Activated CD8-positive, alpha-beta T cell treated with anti-CD3 and anti-CD28 coated beads, Interleukin-2, amount 10 ng/mL, durations not matched to agents 7 days and 5 days (primary cell): ENCODE measurements at regions not wholly inside any gene's neighbourhood (a gene's known extent, or its start where the extent isn't known, plus 50 kb on each side); places are given as distances from the start of the nearest gene placed in this dataset.

Source experiments
- ATAC-seq: fragments of 150-1000 bp; cut with Tn5 transposase; one replicate; pipeline ENCODE4 v1.10.0; 2021; ENCODE audit warnings: moderate library complexity
- CTCF ChIA-PET: fragments of 350-600 bp; sonication (Branson Sonifier 250); formaldehyde crosslinking; loops from one replicate; lab custom pipeline; 2021; ENCODE audit warnings: antibody characterized with exemption; lab: Charles Lee
- POLR2A ChIA-PET: fragments of 350-600 bp; sonication (Branson Sonifier 250); formaldehyde crosslinking; loops from one replicate; lab custom pipeline; 2021; ENCODE audit warnings: antibody characterized with exemption; lab: Charles Lee
- DNase-seq: peaks from one replicate; pipeline ENCODE4 v3.0.0-alpha.2; 2020
- H3K27ac Mint-ChIP-seq: one replicate; pipeline ENCODE4 v1.8.0; 2021; ENCODE audit warnings: mild to moderate bottlenecking, mixed read lengths
- H3K27me3 Mint-ChIP-seq: one replicate; pipeline ENCODE4 v1.8.0; 2021; ENCODE audit warnings: low read depth, mixed read lengths
- H3K36me3 Mint-ChIP-seq: one replicate; pipeline ENCODE4 v1.8.0; 2021; ENCODE audit warnings: low read depth, mixed read lengths
- H3K4me1 Mint-ChIP-seq: one replicate; pipeline ENCODE4 v1.8.0; 2021; ENCODE audit warnings: low read depth, mixed read lengths
- H3K4me3 Mint-ChIP-seq: one replicate; pipeline ENCODE4 v1.8.0; 2021; ENCODE audit warnings: mild to moderate bottlenecking, mixed read lengths
- H3K9me3 Mint-ChIP-seq: one replicate; pipeline ENCODE4 v1.8.0; 2022; ENCODE audit warnings: mixed read lengths; ENCODE audit not compliant: insufficient read depth

DNA sequence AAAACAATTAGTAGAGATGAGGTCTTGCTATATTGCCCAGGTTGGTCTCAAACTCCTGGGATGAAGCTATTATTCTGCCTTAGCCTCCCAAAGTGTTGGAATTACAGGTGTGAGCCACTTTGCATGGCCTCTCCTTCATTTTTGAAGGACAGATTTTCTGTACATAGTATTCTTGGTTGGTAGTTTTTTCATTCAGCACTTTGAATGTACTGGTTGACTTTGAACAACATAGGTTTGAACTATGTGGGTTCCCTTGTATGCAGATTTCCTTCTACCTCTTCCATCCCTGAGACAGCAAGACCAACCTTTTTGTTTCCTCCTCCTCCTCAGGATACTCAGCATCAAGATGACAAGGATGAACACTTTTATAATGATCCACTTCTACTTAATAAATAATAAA lies 436.4 kb downstream of the QKI start:
- Mint-ChIP-seq H3K27ac (no peak overlapping the region), H3K4me3 (no peak overlapping the region), H3K4me1 (no peaks in the 10 kb centered on the region), H3K9me3 (peaks cover 13% of the 10 kb centered on the region), H3K36me3 (no peaks in the 10 kb centered on the region), H3K27me3 (no peaks in the 10 kb centered on the region)
- ChIA-PET POLR2A (no interaction called here), CTCF (no interaction called here)
- ATAC-seq: no peak
- DNase-seq: no peak

GRCh38 chr6:163844761-163845160 lies 430.2 kb downstream of the QKI start:
- peaks cover 14% of the 10 kb centered on the region for H3K9me3 Mint-ChIP-seq
- no peak for ATAC-seq
- no peaks in the 10 kb centered on the region for H3K4me1 Mint-ChIP-seq
- POLR2A ChIA-PET: no interaction called here
- no peak overlapping the region for H3K4me3 Mint-ChIP-seq
- H3K36me3 Mint-ChIP-seq: no peaks in the 10 kb centered on the region
- H3K27ac Mint-ChIP-seq: no peak overlapping the region
- no peaks in the 10 kb centered on the region for H3K27me3 Mint-ChIP-seq
- CTCF ChIA-PET: no interaction called here
- DNase-seq: no peak

DNA sequence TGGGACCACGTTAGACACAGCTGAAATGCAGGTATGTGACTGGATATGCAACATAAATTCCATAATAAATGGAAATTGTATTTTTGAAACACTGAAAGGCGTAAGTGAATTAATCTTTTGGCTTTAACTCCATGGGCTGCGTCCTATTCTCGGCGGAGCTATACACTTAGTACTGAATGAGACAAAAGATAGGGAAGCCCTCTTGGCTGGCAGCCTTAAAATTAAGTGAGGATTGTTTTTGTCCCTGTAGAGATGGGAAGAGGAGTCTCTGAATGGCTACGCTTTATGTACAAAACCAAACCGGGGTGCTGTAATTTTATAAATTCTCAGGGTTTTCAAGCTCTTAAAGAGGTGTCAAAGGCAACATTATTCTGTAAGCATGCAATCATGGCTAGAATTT lies 429.8 kb downstream of the QKI start:
- H3K27me3 Mint-ChIP-seq: no peaks in the 10 kb centered on the region
- peaks cover 14% of the 10 kb centered on the region for H3K9me3 Mint-ChIP-seq
- H3K4me3 Mint-ChIP-seq: no peak overlapping the region
- ChIA-PET CTCF (no interaction called here), POLR2A (no interaction called here)
- no peaks in the 10 kb centered on the region for H3K4me1 Mint-ChIP-seq
- DNase-seq (no peak), ATAC-seq (no peak)
- no peaks in the 10 kb centered on the region for H3K36me3 Mint-ChIP-seq
- H3K27ac Mint-ChIP-seq: no peak overlapping the region

DNA sequence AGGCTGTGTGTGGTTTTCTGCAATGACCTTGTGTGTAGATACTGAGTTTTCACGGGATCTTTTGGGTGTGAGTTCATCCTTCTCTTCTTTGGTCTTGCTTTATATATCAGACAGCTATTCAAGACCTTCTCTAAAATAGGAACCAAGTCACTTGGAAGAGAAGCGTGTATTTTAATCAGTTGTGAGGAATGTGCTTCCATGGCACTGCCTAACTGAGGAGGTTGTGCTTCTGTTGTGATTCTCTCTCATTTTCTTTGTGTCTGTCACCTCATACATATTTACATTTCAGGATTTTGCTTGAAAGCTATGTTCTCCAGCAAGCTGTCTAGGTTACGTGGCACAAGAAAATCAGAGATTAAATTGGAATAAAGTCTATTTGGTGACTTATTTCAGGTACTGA lies 428.7 kb downstream of the QKI start:
- POLR2A ChIA-PET: no interaction called here
- ATAC-seq: no peak

GRCh38 chr6:163842467-163842866 lies 427.9 kb downstream of the QKI start:
- no peak for ATAC-seq
- no peaks in the 10 kb centered on the region for H3K4me1 Mint-ChIP-seq
- DNase-seq: no peak
- ChIA-PET POLR2A (no interaction called here), CTCF (no interaction called here)
- peaks cover 14% of the 10 kb centered on the region for H3K9me3 Mint-ChIP-seq
- H3K27ac Mint-ChIP-seq: no peak overlapping the region
- no peak overlapping the region for H3K4me3 Mint-ChIP-seq
- no peaks in the 10 kb centered on the region for H3K36me3 Mint-ChIP-seq
- H3K27me3 Mint-ChIP-seq: no peaks in the 10 kb centered on the region

More for the DNA sequence above, 428.7 kb downstream of the QKI start:
- H3K4me1 Mint-ChIP-seq: no peaks in the 10 kb centered on the region
- H3K9me3 Mint-ChIP-seq: peaks cover 14% of the 10 kb centered on the region
- H3K27ac Mint-ChIP-seq: no peak overlapping the region
- H3K27me3 Mint-ChIP-seq: no peaks in the 10 kb centered on the region
- H3K36me3 Mint-ChIP-seq: no peaks in the 10 kb centered on the region
- no peak overlapping the region for H3K4me3 Mint-ChIP-seq
- no peak for DNase-seq
- CTCF ChIA-PET: no interaction called here

DNA sequence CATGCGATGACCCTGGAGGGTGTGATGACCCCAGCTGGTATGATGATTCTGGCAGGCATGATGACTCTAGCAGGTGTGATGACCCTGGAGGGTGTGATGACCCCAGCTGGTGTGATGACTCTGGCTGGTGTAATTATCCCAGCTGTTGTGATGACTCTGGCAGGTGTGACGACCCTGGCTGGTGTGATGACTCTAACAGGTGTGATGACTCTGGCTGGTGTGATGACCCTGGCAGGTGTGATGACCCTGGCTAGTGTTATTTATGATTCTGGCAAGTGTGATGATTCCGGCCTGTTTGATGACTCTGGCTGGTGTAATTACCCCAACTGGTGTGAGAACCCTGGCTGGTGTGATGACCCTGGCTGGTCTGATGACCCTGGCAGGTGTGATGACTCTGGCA lies 427.2 kb downstream of the QKI start:
- no peak overlapping the region for H3K4me3 Mint-ChIP-seq
- H3K36me3 Mint-ChIP-seq: no peaks in the 10 kb centered on the region
- H3K4me1 Mint-ChIP-seq: no peaks in the 10 kb centered on the region
- peaks cover 2% of the 10 kb centered on the region for H3K27me3 Mint-ChIP-seq
- no peak for DNase-seq
- no peak for ATAC-seq
- H3K9me3 Mint-ChIP-seq: peaks cover 14% of the 10 kb centered on the region
- CTCF ChIA-PET: no interaction called here
- POLR2A ChIA-PET: interaction anchor here (1.0 kb wide), 1 partner anchor 10 kb away, joined by 3 read pairs; no protein-coding TSS in a partner anchor
- no peak overlapping the region for H3K27ac Mint-ChIP-seq

- Mint-ChIP-seq H3K4me3 (no peak overlapping the region), H3K36me3 (no peaks in the 10 kb centered on the region), H3K27ac (no peak overlapping the region), H3K27me3 (peaks cover 2% of the 10 kb centered on the region), H3K4me1 (no peaks in the 10 kb centered on the region), H3K9me3 (peaks cover 14% of the 10 kb centered on the region)
- DNase-seq: no peak
- ATAC-seq: no peak
- ChIA-PET CTCF (no interaction called here), POLR2A (interaction anchor here (1.0 kb wide), 1 partner anchor 11 kb away, joined by 3 read pairs; no protein-coding TSS in a partner anchor)
Measured at GRCh38 chr6:163841326-163841725, 426.8 kb downstream of the QKI start.

- Mint-ChIP-seq H3K4me1 (no peaks in the 10 kb centered on the region), H3K9me3 (peaks cover 14% of the 10 kb centered on the region), H3K27me3 (peaks cover 2% of the 10 kb centered on the region), H3K36me3 (no peaks in the 10 kb centered on the region), H3K27ac (no peak overlapping the region), H3K4me3 (no peak overlapping the region)
- ATAC-seq (no peak), DNase-seq (no peak)
- POLR2A ChIA-PET: interaction anchor here (1.0 kb wide), 1 partner anchor 11 kb away, joined by 3 read pairs; no protein-coding TSS in a partner anchor
- CTCF ChIA-PET: no interaction called here
Measured at GRCh38 chr6:163840880-163841279, 426.4 kb downstream of the QKI start.

DNA sequence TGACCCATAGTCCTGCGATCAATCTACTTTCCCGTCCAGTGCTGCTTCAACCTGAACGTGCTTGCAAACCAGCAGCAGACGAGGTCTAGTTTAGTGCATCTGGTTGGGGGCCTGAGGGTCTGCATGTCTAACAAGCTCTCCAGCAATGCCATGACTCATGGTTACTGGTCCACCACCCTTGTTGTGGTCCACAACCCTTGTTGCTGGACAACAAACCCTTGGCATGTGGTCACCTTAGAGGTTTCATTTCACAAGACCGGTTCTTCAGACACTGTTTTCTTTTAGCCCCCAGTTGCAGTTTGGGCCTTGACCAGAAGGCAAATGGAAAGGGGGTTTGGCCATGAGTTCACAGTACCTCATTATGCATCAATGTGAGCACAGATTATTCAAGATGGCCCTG lies 424.8 kb downstream of the QKI start:
- ChIA-PET CTCF (no interaction called here), POLR2A (no interaction called here)
- H3K27ac Mint-ChIP-seq: no peak overlapping the region
- DNase-seq (no peak), ATAC-seq (no peak)
- H3K36me3 Mint-ChIP-seq: no peaks in the 10 kb centered on the region
- no peak overlapping the region for H3K4me3 Mint-ChIP-seq
- H3K9me3 Mint-ChIP-seq: peaks cover 19% of the 10 kb centered on the region
- H3K4me1 Mint-ChIP-seq: no peaks in the 10 kb centered on the region
- peaks cover 2% of the 10 kb centered on the region for H3K27me3 Mint-ChIP-seq

DNA sequence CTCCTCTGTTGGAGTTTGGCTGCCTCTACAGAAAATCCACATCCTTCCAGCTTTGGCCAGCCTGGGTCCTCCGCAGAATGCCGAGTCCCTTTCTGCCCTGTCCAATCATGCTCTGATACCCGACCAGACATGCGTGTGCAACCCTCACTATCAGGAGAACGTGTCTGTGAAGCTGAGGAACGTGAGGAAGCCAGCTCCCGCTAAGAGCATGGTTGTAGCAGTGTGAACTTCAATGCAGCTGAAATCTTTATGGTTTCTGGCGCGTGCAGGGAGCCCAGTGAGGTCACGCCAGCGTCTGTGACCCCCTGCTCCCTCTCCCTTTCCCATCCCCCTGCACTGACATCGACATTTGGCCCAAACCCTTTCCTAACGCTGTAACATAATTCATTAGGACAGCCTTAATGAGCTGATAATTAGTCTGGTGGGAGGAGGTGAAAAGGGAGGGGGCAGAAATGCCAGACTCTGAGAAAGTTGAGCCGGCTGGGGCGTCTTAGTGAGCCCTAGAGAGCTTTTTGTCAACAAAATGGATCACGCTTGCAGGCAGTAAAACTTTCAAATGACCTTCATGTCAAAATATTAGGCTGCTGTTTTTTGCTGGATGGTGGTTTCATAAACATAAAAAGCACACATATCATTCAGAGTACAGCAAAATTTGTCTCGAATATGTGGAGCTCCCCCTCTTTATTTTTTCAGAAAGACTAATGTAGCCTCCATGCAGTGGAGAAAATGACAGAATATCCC lies 423.3 kb downstream of the QKI start:
- Mint-ChIP-seq H3K4me3 (no peak overlapping the region), H3K27me3 (peaks cover 2% of the 10 kb centered on the region), H3K36me3 (no peaks in the 10 kb centered on the region), H3K4me1 (no peaks in the 10 kb centered on the region), H3K9me3 (peaks cover 19% of the 10 kb centered on the region), H3K27ac (no peak overlapping the region)
- DNase-seq (no peak), ATAC-seq (no peak)
- CTCF ChIA-PET: no interaction called here
- POLR2A ChIA-PET: no interaction called here

- no peak overlapping the region for H3K4me3 Mint-ChIP-seq
- CTCF ChIA-PET: no interaction called here
- ATAC-seq (no peak), DNase-seq (no peak)
- peaks cover 16% of the 10 kb centered on the region for H3K9me3 Mint-ChIP-seq
- peaks cover 2% of the 10 kb centered on the region for H3K27me3 Mint-ChIP-seq
- H3K4me1 Mint-ChIP-seq: no peaks in the 10 kb centered on the region
- no peaks in the 10 kb centered on the region for H3K36me3 Mint-ChIP-seq
- H3K27ac Mint-ChIP-seq: no peak overlapping the region
- POLR2A ChIA-PET: no interaction called here
Measured at GRCh38 chr6:163836876-163837690, 422.6 kb downstream of the QKI start.

DNA sequence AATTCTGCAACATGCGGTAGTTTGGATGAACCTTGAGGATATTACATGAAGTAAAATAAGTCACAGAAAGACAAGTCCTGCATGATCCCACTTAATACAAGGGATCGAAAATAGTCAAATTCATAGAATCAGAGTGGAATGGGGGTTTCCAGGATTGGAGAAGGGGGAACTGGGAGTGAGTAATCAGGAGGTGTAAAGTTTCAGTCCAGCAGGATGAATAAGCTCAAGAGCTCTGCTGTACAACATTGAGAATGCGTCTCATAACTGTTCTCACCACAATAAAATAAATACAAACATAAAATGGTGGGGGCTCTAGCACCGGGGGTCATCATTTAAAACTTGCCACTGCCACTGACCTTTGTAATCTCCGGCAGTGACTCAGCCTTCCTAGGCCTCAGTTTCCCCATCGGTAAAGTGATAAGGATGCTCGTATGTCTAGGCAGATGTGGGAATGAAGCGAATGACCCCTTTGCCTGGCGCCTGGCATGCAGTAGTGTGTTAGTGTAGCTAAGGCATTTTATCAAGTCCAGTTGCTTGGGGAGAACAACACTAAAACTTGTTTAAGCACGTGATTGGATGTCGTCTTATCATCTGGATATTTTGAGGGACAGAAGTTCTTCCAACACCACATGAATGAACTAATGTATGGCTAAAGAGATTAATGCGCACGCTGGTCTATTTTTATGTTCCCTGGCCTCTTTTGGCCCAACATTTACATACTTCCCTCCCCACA lies 421.1 kb downstream of the QKI start:
- ChIA-PET CTCF (no interaction called here), POLR2A (no interaction called here)
- no peak for DNase-seq
- ATAC-seq: no peak
- Mint-ChIP-seq H3K4me3 (no peak overlapping the region), H3K9me3 (peaks cover 4% of the 10 kb centered on the region), H3K4me1 (no peaks in the 10 kb centered on the region), H3K27ac (no peak overlapping the region), H3K36me3 (no peaks in the 10 kb centered on the region), H3K27me3 (peaks cover 2% of the 10 kb centered on the region)
